Vagina (tissue), 2 donors: ENCODE measurements at regions not wholly inside any gene's neighbourhood (a gene's known extent, or its start where the extent isn't known, plus 50 kb on each side); places are given as distances from the start of the nearest gene placed in this dataset.

ENCODE experiments used
- DNase-seq, 2 donors: peaks; one replicate each; pipeline ENCODE4 v3.0.0-alpha.2; 2017; ENCODE audit errors: extremely low spot score in 2 of 2
- H3K27ac ChIP-seq: fragments of 200-600 bp; sonication (generic); one replicate; pipeline ENCODE4 v1.5.1; 2019
- H3K27me3 ChIP-seq: fragments of 200-600 bp; sonication (generic); one replicate; pipeline ENCODE4 v1.5.1; 2019
- H3K36me3 ChIP-seq, 2 donors: fragments of 200-600 bp; sonication (generic); one replicate each; pipeline ENCODE4 v1.5.1; 2017 to 2019
- H3K4me1 ChIP-seq: fragments of 200-600 bp; sonication (generic); one replicate; pipeline ENCODE4 v1.5.1; 2019
- H3K4me3 ChIP-seq, 2 donors: fragments of 200-600 bp; sonication (generic); 1 replicate in 1 of 2; 2 replicates in 1 of 2; pipeline ENCODE4 v1.5.1; 2016 to 2019
- H3K9me3 ChIP-seq: fragments of 200-600 bp; sonication (generic); one replicate; pipeline ENCODE4 v1.5.1; 2019
- POLR2A ChIP-seq, 2 donors: fragments of 450-650 bp; IDR thresholded peaks; one replicate each; pipeline ENCODE4 v1.6.1; 2017; ENCODE audit warnings: antibody characterized with exemption in 2 of 2, mild to moderate bottlenecking in 2 of 2, moderate library complexity in 2 of 2
- POLR2AphosphoS5 ChIP-seq, 2 donors: sonication (generic); formaldehyde crosslinking; IDR thresholded peaks; one replicate each; pipeline ENCODE4 v1.9.0; 2017; ENCODE audit warnings: antibody characterized with exemption in 2 of 2, mild to moderate bottlenecking in 2 of 2, low read depth in 1 of 2; ENCODE audit not compliant: insufficient read depth in 1 of 2
- intact Hi-C: fragments of 100-400 bp; cut with DNase I; formaldehyde crosslinking; loops from one replicate; pipeline ENCODE4 v1.15.1; 2023
- TF ChIP-seq, protein P1 (sequence below), 3 experiments: fragments of 450-650 bp in 2 of 3; fragments of 200-600 bp in 1 of 3; sonication (generic) in 1 of 3; IDR thresholded peaks; one replicate each; pipeline ENCODE4 v1.5.1; 2017 to 2019; ENCODE audit warnings: antibody characterized with exemption in 3 of 3, mild to moderate bottlenecking in 2 of 3, moderate library complexity in 2 of 3

- no peaks in the 10 kb centered on the region for H3K36me3 ChIP-seq
- TF ChIP-seq POLR2AphosphoS5 (IDR thresholded peaks at IDR 0.05; ENCODE audit: insufficient read depth in 1 of 2, low read depth in 1 of 2) = no peak
- TF ChIP-seq, protein P1, sequence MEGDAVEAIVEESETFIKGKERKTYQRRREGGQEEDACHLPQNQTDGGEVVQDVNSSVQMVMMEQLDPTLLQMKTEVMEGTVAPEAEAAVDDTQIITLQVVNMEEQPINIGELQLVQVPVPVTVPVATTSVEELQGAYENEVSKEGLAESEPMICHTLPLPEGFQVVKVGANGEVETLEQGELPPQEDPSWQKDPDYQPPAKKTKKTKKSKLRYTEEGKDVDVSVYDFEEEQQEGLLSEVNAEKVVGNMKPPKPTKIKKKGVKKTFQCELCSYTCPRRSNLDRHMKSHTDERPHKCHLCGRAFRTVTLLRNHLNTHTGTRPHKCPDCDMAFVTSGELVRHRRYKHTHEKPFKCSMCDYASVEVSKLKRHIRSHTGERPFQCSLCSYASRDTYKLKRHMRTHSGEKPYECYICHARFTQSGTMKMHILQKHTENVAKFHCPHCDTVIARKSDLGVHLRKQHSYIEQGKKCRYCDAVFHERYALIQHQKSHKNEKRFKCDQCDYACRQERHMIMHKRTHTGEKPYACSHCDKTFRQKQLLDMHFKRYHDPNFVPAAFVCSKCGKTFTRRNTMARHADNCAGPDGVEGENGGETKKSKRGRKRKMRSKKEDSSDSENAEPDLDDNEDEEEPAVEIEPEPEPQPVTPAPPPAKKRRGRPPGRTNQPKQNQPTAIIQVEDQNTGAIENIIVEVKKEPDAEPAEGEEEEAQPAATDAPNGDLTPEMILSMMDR (IDR thresholded peaks at IDR 0.05) = no peak
- TF ChIP-seq POLR2A (IDR thresholded peaks at IDR 0.05) = no peak
- no peaks in the 10 kb centered on the region for H3K4me1 ChIP-seq
- intact Hi-C loops = no loop called here
- no peaks in the 10 kb centered on the region for H3K27me3 ChIP-seq
- no peaks in the 10 kb centered on the region for H3K9me3 ChIP-seq
- no peak for DNase-seq
- no peak overlapping the region for H3K27ac ChIP-seq
- no peak overlapping the region for H3K4me3 ChIP-seq
Observed at GRCh38 chr1:102365071-102365470, 368.3 kb upstream of the OLFM3 start.

GRCh38 chr1:102336602-102337001, 339.9 kb upstream of the OLFM3 start:
- TF ChIP-seq POLR2AphosphoS5 (IDR thresholded peaks at IDR 0.05; ENCODE audit: insufficient read depth in 1 of 2, low read depth in 1 of 2) (no peak), POLR2A (IDR thresholded peaks at IDR 0.05) (no peak)
- TF ChIP-seq, protein P1 (IDR thresholded peaks at IDR 0.05) = no peak
- no peaks in the 10 kb centered on the region for H3K4me1 ChIP-seq
- no peak overlapping the region for H3K27ac ChIP-seq
- no peaks in the 10 kb centered on the region for H3K27me3 ChIP-seq
- no peak overlapping the region for H3K4me3 ChIP-seq
- H3K36me3 ChIP-seq = no peaks in the 10 kb centered on the region
- DNase-seq = no peak
- intact Hi-C loops = no loop called here
- H3K9me3 ChIP-seq = no peaks in the 10 kb centered on the region

DNA sequence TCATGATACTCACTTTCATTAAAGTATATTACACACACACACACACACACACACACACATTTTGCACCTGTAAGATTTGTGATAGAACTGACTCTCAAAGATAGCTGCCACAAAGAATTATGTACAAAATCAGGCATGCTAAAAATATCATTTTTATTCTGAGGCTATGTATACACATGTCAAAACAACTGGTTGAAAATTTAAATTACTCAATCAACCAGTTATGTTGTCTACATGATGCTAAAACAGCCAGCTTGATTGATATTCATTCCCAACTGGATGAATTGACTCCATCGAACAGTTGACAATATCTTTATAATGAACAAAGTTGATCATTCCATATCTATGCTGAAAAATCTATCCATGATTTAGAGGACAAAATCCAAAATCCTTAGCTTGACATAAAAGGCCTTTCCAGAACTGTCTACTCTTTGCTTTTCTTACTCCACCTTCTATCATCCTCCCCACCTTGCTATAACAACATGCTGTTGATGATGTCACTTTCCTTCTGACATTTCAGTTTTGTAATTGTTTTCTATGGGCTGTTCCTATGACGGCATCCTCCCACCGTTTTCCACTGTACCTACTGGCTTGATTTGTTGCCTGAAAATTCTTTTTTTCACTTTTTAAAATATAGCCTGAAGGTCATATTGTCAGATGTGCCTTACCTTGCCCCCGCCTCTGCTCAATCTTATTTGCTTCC, 321.5 kb upstream of the OLFM3 start:
- no peak overlapping the region for H3K4me3 ChIP-seq
- no peaks in the 10 kb centered on the region for H3K27me3 ChIP-seq
- no peaks in the 10 kb centered on the region for H3K36me3 ChIP-seq
- no peak for DNase-seq
- no peaks in the 10 kb centered on the region for H3K4me1 ChIP-seq
- no peak overlapping the region for H3K27ac ChIP-seq
- H3K9me3 ChIP-seq = no peaks in the 10 kb centered on the region
- TF ChIP-seq, protein P1 (IDR thresholded peaks at IDR 0.05) = no peak
- no peak for TF ChIP-seq POLR2AphosphoS5 (IDR thresholded peaks at IDR 0.05; ENCODE audit: insufficient read depth in 1 of 2, low read depth in 1 of 2)
- intact Hi-C loops = no loop called here

DNA sequence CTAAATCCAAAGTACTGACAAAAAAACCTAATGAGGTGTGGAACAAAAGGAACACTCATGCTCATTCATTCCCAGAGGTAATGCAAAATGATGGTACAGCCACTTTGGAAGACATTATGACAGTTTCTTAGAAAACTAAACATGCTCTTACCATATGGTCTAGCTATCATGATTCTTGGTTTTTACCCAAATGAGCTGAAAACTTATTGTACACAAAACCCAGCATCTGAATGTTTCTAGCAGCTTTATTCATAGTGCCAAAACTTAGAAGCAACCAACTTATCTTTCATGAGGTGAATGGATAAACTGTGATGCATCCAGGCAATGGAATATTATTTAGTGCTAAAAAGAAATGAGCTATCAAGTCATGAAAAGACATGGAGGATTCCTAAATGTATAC, 318.4 kb upstream of the OLFM3 start:
- Histone ChIP-seq H3K27ac (no peak overlapping the region), H3K4me3 (no peak overlapping the region), H3K4me1 (no peaks in the 10 kb centered on the region), H3K36me3 (no peaks in the 10 kb centered on the region), H3K27me3 (no peaks in the 10 kb centered on the region), H3K9me3 (no peaks in the 10 kb centered on the region)
- DNase-seq = no peak
- TF ChIP-seq POLR2A (IDR thresholded peaks at IDR 0.05) (no peak), POLR2AphosphoS5 (IDR thresholded peaks at IDR 0.05; ENCODE audit: insufficient read depth in 1 of 2, low read depth in 1 of 2) (no peak)
- TF ChIP-seq, protein P1 (IDR thresholded peaks at IDR 0.05) = no peak
- intact Hi-C loops = no loop called here

DNA sequence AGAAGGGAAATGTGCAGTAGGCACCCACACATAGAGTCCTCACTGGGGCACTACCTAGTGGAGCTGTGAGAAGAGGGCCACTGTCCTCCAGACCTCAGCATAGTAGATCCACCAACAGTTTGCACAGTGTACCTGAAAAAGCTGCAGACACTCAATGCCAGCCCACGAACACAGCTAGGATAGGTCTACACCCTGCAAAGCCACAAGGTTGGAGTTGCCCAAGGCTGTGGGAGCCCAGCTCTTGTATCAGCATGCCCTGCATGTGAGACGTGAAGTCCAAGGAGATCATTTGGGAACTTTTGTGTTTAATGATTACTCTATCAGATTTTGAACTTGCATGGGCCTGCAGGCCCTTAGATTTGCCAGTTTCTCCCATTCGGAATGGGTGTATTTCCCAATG, 299.4 kb upstream of the OLFM3 start:
- TF ChIP-seq POLR2AphosphoS5 (IDR thresholded peaks at IDR 0.05; ENCODE audit: insufficient read depth in 1 of 2, low read depth in 1 of 2) = no peak
- TF ChIP-seq, protein P1 (IDR thresholded peaks at IDR 0.05) = no peak
- TF ChIP-seq POLR2A (IDR thresholded peaks at IDR 0.05) = no peak

More for the DNA sequence above, 299.4 kb upstream of the OLFM3 start:
- intact Hi-C loops = no loop called here
- no peaks in the 10 kb centered on the region for H3K4me1 ChIP-seq
- no peak overlapping the region for H3K27ac ChIP-seq
- no peaks in the 10 kb centered on the region for H3K27me3 ChIP-seq
- DNase-seq = no peak
- no peak overlapping the region for H3K4me3 ChIP-seq
- H3K36me3 ChIP-seq = no peaks in the 10 kb centered on the region
- no peaks in the 10 kb centered on the region for H3K9me3 ChIP-seq
